ENCODE measurements at regions not wholly inside any gene's neighbourhood (a gene's known extent, or its start where the extent isn't known, plus 50 kb on each side); places are given as distances from the start of the nearest gene placed in this dataset.

DNA sequence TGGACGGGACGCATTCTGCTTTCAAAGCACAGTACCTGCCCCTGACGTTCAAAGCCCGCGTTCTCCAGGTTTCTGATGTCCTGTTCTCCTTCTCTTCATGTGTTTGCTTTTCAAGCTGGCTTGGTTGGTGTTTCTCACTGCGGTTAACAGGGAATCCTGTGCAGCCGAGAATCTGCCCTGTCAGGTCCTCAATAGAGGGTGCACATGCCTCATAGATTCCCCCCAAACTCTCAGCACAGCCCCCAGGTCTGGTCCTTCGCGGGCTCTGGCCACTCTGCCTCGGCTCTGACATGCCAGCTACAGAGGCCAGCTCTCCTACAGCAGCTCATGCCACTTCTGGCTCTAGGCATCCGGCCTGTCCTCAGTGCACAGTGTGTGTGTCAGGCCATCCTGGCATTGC is 1343.8 kb downstream of the TBC1D22A start:
- TF ChIP-seq POLR2AphosphoS5 (IDR thresholded peaks at IDR 0.05; ENCODE audit: borderline replicate concordance, low read depth, low read length) (no peak), EZH2 (IDR thresholded peaks at IDR 0.05) (no peak)
